PC-3 (cell line): ENCODE measurements at regions not wholly inside any gene's neighbourhood (a gene's known extent, or its start where the extent isn't known, plus 50 kb on each side); places are given as distances from the start of the nearest gene placed in this dataset.

Experiments used
- EZH2phosphoT487 ChIP-seq: fragments of 300-600 bp; sonication (generic); IDR thresholded peaks from 2 replicates; pipeline ENCODE4 v1.6.1; 2018; ENCODE audit warnings: mild to moderate bottlenecking, antibody characterized with exemption, low read length, borderline replicate concordance
- TF ChIP-seq, protein P1 (sequence below): fragments of 300-600 bp; sonication (generic); conservative IDR thresholded peaks from 2 replicates; pipeline ENCODE4 v1.5.1; 2017; ENCODE audit warnings: antibody characterized with exemption, low read depth, mild to moderate bottlenecking, low read length

GRCh38 chr10:121082984-121083383 is 231.8 kb downstream of the WDR11 start:
- TF ChIP-seq EZH2phosphoT487: no peak
- TF ChIP-seq, protein P1, sequence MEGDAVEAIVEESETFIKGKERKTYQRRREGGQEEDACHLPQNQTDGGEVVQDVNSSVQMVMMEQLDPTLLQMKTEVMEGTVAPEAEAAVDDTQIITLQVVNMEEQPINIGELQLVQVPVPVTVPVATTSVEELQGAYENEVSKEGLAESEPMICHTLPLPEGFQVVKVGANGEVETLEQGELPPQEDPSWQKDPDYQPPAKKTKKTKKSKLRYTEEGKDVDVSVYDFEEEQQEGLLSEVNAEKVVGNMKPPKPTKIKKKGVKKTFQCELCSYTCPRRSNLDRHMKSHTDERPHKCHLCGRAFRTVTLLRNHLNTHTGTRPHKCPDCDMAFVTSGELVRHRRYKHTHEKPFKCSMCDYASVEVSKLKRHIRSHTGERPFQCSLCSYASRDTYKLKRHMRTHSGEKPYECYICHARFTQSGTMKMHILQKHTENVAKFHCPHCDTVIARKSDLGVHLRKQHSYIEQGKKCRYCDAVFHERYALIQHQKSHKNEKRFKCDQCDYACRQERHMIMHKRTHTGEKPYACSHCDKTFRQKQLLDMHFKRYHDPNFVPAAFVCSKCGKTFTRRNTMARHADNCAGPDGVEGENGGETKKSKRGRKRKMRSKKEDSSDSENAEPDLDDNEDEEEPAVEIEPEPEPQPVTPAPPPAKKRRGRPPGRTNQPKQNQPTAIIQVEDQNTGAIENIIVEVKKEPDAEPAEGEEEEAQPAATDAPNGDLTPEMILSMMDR: no peak
